Fibroblast of skin of scalp (primary cell): ENCODE measurements at regions not wholly inside any gene's neighbourhood (a gene's known extent, or its start where the extent isn't known, plus 50 kb on each side); places are given as distances from the start of the nearest gene placed in this dataset.

Experiments
- DNase-seq: peaks from one replicate; pipeline ENCODE4 v3.0.0-alpha.2; 2013

GRCh38 chr2:129331638-129332037 lies 647.8 kb upstream of the RAB6C start:
- DNase-seq, result no peak

GRCh38 chr2:129334128-129334527 lies 645.3 kb upstream of the RAB6C start:
- DNase-seq, result no peak

GRCh38 chr2:129334696-129335410 lies 644.6 kb upstream of the RAB6C start:
- DNase-seq, result no peak

- DNase-seq, result no peak
These were observed 643.2 kb upstream of the RAB6C start for GRCh38 chr2:129336276-129336675.

GRCh38 chr2:129337076-129337475 lies 642.4 kb upstream of the RAB6C start:
- DNase-seq, result no peak

- no peak for DNase-seq
These were observed 633.9 kb upstream of the RAB6C start for GRCh38 chr2:129345540-129345939.

- no peak for DNase-seq
These were observed 631.8 kb upstream of the RAB6C start for GRCh38 chr2:129347486-129348217.

- no peak for DNase-seq
These were observed 624.8 kb upstream of the RAB6C start for GRCh38 chr2:129354631-129355030.

- no peak for DNase-seq
These were observed 617.8 kb upstream of the RAB6C start for GRCh38 chr2:129361688-129362087.

- no peak for DNase-seq
These were observed 613.2 kb upstream of the RAB6C start for GRCh38 chr2:129366263-129366662.

GRCh38 chr2:129367107-129367506 lies 612.4 kb upstream of the RAB6C start:
- no peak for DNase-seq

- DNase-seq, result no peak
These were observed 610.0 kb upstream of the RAB6C start for GRCh38 chr2:129369437-129369836.

GRCh38 chr2:129374452-129374851 lies 605.0 kb upstream of the RAB6C start:
- DNase-seq, result no peak

GRCh38 chr2:129375632-129376425 lies 603.6 kb upstream of the RAB6C start:
- DNase-seq, result no peak

GRCh38 chr2:129376426-129377077 lies 602.9 kb upstream of the RAB6C start:
- no peak for DNase-seq

GRCh38 chr2:129377078-129377469 lies 602.4 kb upstream of the RAB6C start:
- DNase-seq, result no peak

GRCh38 chr2:129378186-129378585 lies 601.3 kb upstream of the RAB6C start:
- DNase-seq, result no peak

- DNase-seq, result no peak
These were observed 600.1 kb upstream of the RAB6C start for GRCh38 chr2:129379411-129379810.

- no peak for DNase-seq
These were observed 597.7 kb upstream of the RAB6C start for GRCh38 chr2:129381789-129382188.

GRCh38 chr2:129388870-129389269 lies 590.6 kb upstream of the RAB6C start:
- DNase-seq, result no peak

GRCh38 chr2:129393816-129394215 lies 585.6 kb upstream of the RAB6C start:
- no peak for DNase-seq

GRCh38 chr2:129396980-129397599 lies 582.4 kb upstream of the RAB6C start:
- peak; percentile 28 for DNase-seq
